Ureter (tissue), 1 donor: ENCODE measurements at regions not wholly inside any gene's neighbourhood (a gene's known extent, or its start where the extent isn't known, plus 50 kb on each side); places are given as distances from the start of the nearest gene placed in this dataset.
"Not testable (repeated sequence)": the region's sequence is repeated elsewhere in the genome, so short reads cannot be mapped to it uniquely, and the experiment has no call there.

Source experiments
- DNase-seq: peaks from one replicate; pipeline ENCODE4 v3.0.0-alpha.2; 2020; ENCODE audit warnings: low spot score
- donor health status: DM: yes; HTN: yes; CAD: no.

DNA sequence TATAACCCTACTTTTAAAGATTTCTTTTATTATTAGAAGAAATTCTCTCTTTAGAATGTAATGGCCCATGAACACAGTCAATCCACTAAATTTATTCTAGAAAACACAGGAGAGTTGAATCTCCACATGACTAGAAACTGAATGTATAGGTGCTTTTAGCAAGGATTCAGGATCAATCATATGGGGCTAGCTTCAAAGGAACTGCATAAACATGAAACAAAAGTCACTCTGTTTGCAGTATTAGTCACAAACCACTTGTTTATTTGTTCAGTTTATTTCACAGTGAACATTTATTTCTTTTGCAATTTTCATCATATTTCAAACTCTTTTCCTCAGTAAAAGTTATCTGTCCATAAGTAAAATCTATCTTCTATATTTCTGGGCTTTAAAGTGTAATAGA is 1604.6 kb downstream of the PCDH18 start:
- DNase-seq: no peak

- no peak for DNase-seq
These were observed 1611.2 kb downstream of the PCDH18 start for GRCh38 chr4:135921081-135921480.

- no peak for DNase-seq
These were observed 1615.3 kb downstream of the PCDH18 start for GRCh38 chr4:135917011-135917410.

DNA sequence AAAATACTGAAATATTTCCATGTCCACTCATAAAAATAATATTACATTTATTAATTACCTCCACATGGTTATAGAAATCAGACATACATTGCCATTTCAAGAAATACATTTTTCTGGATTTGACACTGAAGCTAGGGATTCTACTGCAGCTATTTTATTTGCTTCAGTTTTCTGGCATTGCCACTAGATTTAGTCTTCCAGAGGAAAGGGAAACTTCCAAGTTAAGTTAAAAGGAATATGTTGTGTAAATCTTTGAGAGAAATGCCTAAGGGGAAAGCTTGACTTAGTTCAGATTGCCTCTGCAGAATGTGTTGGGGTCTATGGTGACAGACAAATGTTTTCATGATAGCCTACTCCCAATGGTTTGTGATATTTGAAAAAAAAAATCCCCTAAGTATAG is 1631.3 kb downstream of the PCDH18 start:
- DNase-seq: no peak

- not testable (repeated sequence) for DNase-seq
These were observed 1662.7 kb upstream of the PABPC4L start for GRCh38 chr4:135864304-135864703.

- no peak for DNase-seq
These were observed 1639.2 kb upstream of the PABPC4L start for GRCh38 chr4:135840781-135841180.

DNA sequence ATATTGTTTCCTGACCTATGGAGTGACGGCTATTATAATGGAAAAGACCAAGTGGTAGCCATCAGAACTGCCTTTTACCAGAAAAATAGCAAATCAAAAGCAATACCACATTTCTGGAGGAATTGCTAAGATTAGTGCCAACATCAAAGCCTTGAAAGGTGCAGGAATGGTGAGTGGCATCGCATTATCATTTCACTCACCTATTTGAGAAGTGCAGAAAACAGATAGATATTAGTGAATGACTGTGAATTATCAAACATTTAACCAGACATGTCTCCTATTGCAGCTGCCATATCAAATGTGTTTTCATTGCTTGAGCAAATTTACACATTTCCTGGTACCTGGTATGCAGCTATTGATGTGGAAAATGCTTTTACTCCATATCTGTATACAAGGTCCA is 1638.1 kb upstream of the PABPC4L start:
- DNase-seq: no peak

DNA sequence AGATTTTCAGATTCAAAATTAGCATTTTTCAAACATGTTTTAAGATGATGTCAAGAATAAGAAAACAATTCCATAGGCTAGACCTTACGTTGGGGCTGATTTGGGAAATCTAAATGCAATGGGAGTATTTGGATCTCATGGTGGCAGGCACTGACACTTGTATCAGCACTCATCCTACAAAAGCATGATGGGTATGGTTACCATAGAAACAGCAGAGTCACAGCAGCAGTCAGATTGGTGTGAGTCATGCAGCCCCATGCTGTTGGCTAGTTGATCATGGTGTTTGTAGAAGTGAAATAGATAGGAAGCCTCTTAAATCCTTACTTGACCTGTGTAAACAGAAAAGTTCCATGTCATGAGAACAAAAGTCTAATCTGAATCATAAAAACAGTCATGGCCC is 1637.3 kb upstream of the PABPC4L start:
- DNase-seq: no peak

GRCh38 chr4:135834471-135834870 is 1632.9 kb upstream of the PABPC4L start:
- no peak for DNase-seq

GRCh38 chr4:135833529-135833928 is 1631.9 kb upstream of the PABPC4L start:
- DNase-seq: no peak

- DNase-seq: no peak
These were observed 1623.2 kb upstream of the PABPC4L start for GRCh38 chr4:135824759-135825296.

DNA sequence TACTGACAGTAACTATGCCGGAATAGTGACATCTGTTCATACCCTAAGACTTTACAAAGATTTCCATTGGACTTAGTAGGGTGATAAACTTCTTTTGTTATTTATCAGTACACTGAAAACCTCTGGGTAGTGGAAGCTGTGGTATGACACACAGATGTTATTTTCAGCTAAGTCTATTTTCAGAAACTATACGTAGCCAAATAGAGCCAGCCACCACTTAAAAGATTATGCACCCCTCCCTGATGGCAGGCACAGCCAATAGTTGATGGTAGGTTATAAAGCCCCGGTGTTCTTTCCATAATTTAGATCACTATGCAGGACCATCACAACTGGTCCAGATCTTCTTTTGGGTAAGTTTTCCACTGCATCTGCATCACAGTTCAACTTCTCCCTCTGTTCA is 1603.2 kb upstream of the PABPC4L start:
- no peak for DNase-seq

GRCh38 chr4:135777361-135777760 is 1575.8 kb upstream of the PABPC4L start:
- DNase-seq: no peak

DNA sequence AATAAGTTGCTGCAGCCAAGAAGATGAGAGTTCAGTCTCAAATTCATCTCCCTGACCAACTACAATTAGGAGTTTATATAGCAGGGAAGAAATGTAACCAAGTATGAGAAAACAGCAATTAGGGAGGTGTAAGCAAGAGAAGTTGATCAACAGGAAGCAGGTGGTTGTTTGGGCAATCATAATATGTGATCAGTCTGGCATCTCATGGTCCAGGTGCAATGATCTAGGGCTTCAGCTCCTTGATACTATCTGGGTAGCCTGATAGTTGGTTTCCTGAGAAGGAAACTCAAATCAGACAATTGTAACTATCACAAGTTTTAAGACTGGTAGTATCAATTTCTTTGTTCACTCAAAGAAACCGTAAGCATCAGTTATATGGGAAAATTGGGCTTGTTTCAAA is 1574.3 kb upstream of the PABPC4L start:
- DNase-seq: no peak

DNA sequence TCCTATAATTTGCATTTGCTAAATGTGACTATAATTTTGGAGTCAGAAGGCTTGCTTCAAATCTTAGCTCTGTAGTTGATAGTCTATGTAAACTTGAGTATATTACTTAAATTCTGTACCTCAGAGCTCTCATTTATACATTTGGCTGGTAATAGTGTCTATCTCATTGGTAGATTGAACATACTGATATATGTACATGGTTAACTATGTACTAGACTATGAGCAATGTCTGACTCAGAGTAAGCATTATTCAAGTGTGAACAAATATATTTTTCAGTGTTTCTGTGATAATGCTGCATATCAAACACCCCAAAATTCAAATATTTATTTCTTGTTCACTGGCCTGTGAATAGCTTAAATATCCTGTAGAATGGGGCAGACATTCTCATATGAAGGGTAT is 1568.9 kb upstream of the PABPC4L start:
- no peak for DNase-seq

DNA sequence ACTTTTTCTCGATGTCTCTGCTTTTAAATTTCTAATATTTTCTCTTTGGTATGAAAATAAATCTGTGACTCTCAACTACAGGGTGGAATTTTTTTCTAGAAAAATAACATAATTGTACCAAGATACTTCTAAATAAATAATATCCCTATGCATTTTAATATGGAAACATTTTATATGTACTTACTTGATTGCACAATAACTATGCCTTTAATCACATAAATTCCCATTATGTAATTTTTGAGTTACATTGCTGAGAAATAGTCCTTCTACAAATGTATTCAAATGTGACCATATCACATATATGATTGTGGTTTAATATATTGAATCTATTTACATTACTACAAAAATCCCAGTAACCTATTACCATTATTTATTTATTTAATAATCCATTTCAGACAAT is 1543.3 kb upstream of the PABPC4L start:
- DNase-seq: no peak

DNA sequence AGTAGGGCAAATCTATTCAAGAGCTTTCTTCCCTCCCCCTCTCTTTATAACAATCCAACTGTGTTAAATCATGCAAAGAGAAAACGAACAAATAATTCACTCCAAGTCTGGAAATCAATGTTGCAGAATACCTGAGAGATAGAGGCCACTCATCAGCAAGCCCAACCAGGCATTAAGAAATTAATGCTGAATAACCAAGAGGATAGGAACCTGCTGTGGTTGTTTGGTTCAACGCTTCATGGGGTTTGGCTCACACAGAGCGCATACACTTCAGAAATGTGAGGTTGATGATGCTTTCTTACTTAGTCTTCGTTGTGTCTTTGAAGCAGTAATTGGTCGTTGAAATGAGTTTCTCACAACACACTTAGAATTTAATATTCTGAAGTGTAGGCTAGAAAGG is 1540.0 kb upstream of the PABPC4L start:
- DNase-seq: no peak

DNA sequence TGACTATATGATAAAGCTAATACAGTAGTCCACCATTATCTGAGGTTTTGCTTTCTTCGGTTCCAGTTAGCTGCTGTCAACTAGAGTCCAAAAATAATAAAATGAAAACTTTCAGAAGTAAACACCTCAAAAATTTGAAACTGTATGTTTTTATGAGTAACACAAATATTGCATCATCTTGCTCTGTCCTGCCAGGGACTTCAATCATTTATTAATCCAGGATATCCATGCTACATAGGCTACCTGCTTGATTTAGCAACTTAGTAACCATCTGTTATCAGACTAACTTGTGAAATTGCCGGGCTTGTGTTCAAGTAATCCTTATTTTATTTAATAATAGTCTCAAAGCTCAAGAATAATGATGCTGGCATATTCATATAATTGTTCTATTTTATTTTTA is 1537.8 kb upstream of the PABPC4L start:
- no peak for DNase-seq

DNA sequence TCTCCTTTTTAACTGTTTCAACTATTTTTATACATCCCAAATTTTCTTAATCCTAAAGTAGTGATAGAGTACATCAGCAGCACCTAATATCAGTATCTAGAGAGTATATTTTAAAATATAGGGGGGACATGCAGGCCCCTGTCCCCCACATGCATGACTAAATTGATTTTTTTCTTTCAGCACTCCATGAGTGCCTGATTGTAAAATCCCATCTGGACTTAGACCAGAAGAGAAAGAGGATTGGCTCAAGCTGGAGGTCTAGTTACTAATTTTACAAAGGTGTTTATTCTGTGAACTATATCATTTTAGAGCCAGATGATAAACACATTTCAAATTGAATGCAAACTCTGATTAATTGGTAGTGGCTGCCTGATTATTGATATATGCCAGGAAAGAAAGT is 1533.9 kb upstream of the PABPC4L start:
- no peak for DNase-seq

DNA sequence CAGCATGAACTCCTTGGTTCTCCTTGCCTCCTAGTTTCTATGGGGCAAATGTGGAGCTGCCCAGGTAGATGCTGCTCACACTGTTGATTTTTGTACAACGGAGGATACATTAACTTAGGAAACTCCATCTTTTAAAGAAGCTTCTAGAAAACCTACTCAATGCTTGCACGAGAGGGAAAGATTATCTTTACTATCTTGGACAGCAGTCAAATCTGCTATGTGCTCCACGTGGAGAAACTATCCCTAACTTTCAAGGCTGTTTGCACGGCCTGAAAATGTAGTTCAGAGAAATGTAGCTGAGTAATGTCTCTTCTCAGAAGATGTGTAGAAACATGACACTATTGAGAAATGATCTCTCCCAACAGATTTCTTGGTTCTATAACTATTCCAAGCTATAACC is 1530.9 kb upstream of the PABPC4L start:
- no peak for DNase-seq

DNA sequence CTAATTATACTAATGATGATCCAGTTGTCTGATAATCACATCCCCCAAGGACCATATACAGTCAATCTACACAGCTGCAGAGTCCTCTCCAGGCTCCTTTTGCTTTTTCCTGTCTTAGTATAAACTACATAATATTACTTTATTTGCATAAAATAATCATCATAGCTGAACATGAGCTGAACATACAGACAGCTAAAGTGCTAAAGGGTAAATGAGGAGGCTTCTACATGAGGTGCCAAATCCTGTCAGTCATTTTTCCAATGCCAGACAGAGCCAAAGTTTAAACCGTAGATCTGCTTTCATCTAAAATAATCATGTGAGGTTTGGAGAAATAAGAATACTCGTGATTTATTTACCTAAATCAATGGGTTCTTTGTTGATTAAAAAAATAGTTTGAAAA is 1530.1 kb upstream of the PABPC4L start:
- DNase-seq: no peak

DNA sequence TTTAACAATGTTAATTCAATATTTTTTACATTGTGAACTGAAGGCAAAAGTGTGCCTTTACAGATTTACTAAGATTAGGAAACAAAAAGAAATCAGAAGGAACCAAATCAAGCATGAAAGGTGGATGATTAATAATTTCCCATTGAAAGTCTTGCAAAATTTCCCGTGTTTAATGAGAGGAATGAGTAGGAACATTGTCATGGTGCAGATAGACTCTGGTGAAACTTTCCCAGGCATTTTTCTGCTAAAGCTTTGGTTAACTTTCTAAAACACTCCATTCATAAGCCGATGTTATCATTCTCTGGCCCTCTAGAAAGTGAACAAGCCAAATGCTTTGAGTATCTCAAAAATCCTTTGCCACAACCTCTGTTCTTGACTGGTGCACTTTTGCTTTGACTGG is 1522.8 kb upstream of the PABPC4L start:
- DNase-seq: no peak

GRCh38 chr4:135718019-135718418 is 1516.4 kb upstream of the PABPC4L start:
- DNase-seq: no peak

DNA sequence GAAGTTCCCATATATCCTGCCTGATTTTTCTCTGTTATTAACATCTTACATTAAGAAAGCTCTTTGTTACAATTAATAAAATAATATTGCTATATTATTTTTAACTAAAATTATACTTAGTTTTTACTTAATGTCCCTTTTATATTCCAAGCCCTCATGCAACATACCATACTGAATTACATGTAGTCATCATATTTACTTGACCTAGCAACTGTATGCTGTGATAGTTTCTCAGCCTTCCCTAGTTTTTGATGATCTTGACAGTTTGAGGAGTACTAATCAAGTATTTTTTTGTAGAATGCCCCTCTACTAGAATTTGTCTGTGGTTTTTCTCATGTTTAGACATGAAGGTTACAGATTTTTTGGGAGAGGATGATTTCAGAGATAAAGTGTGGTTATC is 1503.8 kb upstream of the PABPC4L start:
- no peak for DNase-seq

DNA sequence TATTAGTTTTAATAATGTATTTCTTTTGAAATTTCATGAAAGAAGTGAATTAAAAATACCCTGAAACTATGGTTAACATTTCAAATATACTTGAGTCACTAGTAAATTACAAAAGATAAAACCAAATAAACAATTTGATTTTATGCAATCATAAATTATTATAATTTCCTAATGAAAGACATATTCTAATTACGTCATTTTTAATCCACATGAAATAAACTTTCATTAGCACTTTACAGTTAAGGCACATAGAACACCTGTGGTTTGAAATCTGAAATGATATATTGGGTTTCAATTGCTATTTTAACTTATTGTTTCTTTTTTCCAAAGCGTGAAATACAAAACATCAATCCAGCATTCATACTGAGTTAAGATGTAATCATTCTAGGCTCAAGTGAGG is 1492.5 kb upstream of the PABPC4L start:
- DNase-seq: no peak
